GM12874 (cell line): ENCODE measurements at regions not wholly inside any gene's neighbourhood (a gene's known extent, or its start where the extent isn't known, plus 50 kb on each side); places are given as distances from the start of the nearest gene placed in this dataset.

ENCODE experiments used
- CTCF ChIP-seq: IDR thresholded peaks from 2 replicates; pipeline ENCODE4 v1.5.1; 2011; ENCODE audit warnings: low read depth, mild to moderate bottlenecking, control low read depth, low read length, moderate library complexity; ENCODE audit not compliant: insufficient read depth

DNA sequence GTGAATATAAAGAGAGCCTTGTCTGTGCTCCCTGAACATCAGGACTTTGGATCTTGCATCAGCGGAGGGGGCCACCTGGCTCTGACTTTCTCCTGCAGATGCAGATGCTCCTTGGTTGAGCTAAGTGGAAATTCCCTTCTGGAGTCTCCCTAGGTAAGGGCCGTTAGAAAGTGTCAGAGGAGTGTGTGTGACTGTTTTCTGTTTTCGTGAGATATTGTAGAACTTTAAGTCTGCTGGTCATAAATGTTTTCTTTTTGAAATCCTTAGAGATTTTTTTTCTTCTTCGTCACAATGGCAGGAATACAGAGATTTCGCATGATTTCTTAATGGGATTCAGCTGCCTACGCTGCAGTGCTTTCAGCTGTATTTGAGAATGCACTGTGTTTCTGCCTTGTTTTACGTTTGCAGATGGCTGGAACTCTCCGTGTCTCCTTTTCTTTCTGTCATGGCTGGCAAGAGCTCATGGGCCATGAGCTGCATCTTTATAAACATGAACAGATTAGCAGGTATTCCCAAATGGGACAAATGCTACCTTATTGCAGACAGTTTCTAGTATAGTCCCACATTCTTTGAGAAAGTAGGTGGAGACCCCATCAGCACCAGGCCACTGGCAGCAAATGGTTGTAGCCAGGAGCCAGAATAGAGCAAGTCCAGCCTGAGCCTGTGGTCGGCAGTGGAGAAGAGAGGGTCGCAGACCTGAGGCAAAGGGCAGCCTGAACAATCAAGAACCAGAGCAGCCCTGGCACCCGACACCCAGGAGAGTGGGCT lies 76.2 kb upstream of the FRMD6 start:
- TF ChIP-seq CTCF: no peak

DNA sequence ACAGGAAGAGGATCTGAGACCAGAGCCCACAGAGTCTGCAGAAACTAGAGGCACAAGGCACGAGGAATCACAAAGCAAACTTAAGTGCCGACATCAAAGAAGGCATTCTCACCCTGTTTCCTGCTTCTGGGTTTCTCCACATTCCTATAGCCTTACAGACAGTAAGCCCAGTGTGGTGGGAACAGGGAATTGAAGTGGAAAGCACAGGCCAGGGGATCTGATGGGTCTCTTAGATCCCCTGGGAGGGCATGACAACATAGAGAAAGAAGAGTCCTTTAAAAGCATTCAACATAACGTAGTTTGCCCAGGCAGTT lies 75.6 kb upstream of the FRMD6 start:
- TF ChIP-seq CTCF: no peak

DNA sequence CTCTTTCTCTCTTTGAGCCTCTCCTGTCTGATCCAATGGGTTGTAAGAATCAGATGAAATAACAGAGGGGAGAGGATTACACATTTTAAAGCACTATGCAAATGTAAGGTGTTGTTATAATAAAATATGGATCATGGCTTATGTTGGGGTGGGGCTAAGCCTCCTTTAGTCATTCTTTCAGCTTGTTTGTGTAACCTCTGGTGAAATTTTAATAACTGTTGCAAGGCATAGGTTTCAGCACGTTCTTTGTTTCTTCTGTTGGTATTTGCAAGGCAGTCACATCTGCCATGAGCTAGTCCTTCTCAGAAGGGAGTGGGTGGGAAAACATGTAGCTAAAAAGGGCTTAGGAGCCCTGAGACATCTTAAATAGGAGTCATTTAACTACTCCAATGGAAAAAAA lies 74.8 kb upstream of the FRMD6 start:
- no peak for TF ChIP-seq CTCF

DNA sequence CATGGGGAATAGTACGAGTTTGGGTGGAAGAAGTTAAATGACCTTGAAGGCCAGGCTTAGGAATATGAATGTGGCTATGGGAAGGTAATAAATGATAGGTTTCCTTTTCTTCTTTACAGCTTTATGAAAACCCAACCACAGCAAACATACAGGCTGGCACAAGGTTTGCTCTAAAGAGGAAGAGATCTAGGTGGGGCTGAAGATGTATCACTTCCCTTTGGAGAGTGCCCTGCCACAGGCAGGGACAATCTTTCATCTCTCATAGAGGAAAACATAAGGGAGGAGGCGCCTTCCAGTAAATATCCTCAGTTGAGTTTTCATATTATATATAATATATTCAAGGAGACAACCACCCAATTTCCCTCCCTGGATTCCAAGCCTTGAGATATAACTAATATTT lies 72.9 kb upstream of the FRMD6 start:
- no peak for TF ChIP-seq CTCF

- TF ChIP-seq CTCF: no peak
Measured at GRCh38 chr14:51581017-51581881, 70.5 kb upstream of the FRMD6 start.

DNA sequence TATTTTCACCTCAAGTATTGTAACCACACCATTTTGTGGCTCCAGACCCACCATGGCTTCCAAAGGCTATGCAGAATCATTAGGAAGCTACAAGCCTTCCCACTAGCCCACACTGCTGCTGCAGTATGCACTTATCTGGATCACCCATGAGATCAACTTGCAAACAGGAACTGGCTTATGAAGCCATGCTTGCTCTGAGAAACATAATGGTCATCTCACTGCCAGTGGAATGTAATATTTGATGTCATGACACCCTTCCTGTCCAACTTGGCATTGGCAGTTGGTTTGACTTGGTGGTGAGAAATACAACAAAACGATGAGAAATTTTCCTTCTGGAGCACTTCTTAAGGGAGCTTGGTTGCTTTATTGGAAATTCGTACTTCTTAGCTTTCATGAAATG lies 69.3 kb upstream of the FRMD6 start:
- no peak for TF ChIP-seq CTCF

- TF ChIP-seq CTCF: no peak
Measured at GRCh38 chr14:51585055-51585454, 66.7 kb upstream of the FRMD6 start.
